ENCODE measurements at regions not wholly inside any gene's neighbourhood (a gene's known extent, or its start where the extent isn't known, plus 50 kb on each side); places are given as distances from the start of the nearest gene placed in this dataset.

DNA sequence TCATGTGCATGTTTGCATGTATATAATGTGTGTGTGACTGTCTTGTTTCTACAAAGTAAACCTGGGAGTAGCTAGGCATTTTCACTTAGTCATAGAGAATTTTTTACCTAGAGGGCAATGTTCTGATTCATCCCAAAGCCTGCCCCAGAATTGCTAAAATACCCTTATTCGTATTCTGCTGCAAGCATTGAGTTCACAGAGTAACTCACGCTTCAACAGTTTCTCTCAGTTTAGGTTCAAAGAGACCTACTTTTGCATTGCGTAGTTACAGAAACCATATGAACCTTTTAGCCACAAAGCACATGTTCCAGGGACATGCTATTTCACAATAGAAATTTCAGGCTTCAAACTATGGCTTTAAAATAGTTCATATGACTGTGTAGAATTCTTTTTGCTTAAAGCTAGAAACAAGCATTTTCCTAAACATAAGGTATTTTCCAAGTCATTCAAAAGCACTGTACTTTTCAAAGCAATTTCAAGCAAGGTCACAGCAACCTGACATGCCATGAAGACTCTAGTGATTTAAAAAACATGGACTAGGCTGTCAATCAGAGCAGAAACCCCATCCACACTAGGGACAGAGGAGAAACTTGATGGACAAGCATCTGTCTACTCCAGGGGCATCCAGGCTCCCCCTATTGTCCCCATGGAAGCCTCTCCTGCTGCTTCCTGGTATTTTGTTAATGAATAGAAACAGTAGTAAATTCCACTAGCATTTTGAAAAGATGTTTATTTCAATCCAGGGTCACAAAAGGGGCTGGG lies 81.5 kb upstream of the MAPK10 start:
- no peaks in the 10 kb centered on the region for H3K79me2 ChIP-seq (ENCODE audit: control insufficient read depth, insufficient read depth, low read length)
- BruUV-seq (replicated peaks) = no TSS peak
- no peak overlapping the region for H3K4me3 ChIP-seq
- ChIA-PET POLR2A (interaction anchor here (0.6 kb wide), 1 partner anchor 26 kb away, joined by 3 read pairs; no protein-coding TSS in a partner anchor), CTCF (ENCODE audit: low intra/inter-chr PET ratio) (no interaction called here)
- no peak overlapping the region for H2AFZ ChIP-seq (ENCODE audit: low read depth, low read length)
- FAIRE-seq (no peak), DNase-seq (ENCODE audit: extremely low read depth in 1 of 4, low spot score in 3 of 4) (no peak), ATAC-seq (no peak)
- no peaks in the 10 kb centered on the region for H3K27me3 ChIP-seq (ENCODE audit: control insufficient read depth in 2 of 2, insufficient read depth in 2 of 2, low read length in 2 of 2)
- H3K9ac ChIP-seq (ENCODE audit: insufficient read depth in 1 of 2, low read depth in 2 of 2, low read length in 2 of 2) = no peak overlapping the region
- H3K9me3 ChIP-seq (replicated peaks; ENCODE audit: control insufficient read depth, insufficient read depth, low read depth, low read length) = no peaks in the 10 kb centered on the region
- no peak overlapping the region for H3K4me2 ChIP-seq (ENCODE audit: insufficient read depth, low read length)
- no peaks in the 10 kb centered on the region for H4K20me1 ChIP-seq (replicated peaks; ENCODE audit: control insufficient read depth, insufficient read depth, low read length)
- no peak overlapping the region for H3K27ac ChIP-seq (ENCODE audit: extremely low read depth, low read depth, low read length)
- no peak for TF ChIP-seq MAFF (IDR thresholded peaks at IDR 0.05; ENCODE audit: low read length)
- TF ChIP-seq, protein P1, sequence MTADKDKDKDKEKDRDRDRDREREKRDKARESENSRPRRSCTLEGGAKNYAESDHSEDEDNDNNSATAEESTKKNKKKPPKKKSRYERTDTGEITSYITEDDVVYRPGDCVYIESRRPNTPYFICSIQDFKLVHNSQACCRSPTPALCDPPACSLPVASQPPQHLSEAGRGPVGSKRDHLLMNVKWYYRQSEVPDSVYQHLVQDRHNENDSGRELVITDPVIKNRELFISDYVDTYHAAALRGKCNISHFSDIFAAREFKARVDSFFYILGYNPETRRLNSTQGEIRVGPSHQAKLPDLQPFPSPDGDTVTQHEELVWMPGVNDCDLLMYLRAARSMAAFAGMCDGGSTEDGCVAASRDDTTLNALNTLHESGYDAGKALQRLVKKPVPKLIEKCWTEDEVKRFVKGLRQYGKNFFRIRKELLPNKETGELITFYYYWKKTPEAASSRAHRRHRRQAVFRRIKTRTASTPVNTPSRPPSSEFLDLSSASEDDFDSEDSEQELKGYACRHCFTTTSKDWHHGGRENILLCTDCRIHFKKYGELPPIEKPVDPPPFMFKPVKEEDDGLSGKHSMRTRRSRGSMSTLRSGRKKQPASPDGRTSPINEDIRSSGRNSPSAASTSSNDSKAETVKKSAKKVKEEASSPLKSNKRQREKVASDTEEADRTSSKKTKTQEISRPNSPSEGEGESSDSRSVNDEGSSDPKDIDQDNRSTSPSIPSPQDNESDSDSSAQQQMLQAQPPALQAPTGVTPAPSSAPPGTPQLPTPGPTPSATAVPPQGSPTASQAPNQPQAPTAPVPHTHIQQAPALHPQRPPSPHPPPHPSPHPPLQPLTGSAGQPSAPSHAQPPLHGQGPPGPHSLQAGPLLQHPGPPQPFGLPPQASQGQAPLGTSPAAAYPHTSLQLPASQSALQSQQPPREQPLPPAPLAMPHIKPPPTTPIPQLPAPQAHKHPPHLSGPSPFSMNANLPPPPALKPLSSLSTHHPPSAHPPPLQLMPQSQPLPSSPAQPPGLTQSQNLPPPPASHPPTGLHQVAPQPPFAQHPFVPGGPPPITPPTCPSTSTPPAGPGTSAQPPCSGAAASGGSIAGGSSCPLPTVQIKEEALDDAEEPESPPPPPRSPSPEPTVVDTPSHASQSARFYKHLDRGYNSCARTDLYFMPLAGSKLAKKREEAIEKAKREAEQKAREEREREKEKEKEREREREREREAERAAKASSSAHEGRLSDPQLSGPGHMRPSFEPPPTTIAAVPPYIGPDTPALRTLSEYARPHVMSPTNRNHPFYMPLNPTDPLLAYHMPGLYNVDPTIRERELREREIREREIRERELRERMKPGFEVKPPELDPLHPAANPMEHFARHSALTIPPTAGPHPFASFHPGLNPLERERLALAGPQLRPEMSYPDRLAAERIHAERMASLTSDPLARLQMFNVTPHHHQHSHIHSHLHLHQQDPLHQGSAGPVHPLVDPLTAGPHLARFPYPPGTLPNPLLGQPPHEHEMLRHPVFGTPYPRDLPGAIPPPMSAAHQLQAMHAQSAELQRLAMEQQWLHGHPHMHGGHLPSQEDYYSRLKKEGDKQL (CRISPR knock-in tag; IDR thresholded peaks at IDR 0.05; ENCODE audit: borderline replicate concordance) = no peak
- TF ChIP-seq KDM5B (IDR thresholded peaks at IDR 0.05; ENCODE audit: insufficient replicate concordance, low read depth, low read length) = no peak
- TF ChIP-seq PATZ1 (CRISPR knock-in tag; IDR thresholded peaks at IDR 0.05; ENCODE audit: borderline replicate concordance) = no peak
- no peaks in the 10 kb centered on the region for H3K4me1 ChIP-seq (replicated peaks in 1 of 2; ENCODE audit: control insufficient read depth in 2 of 2, insufficient read depth in 2 of 2, low read length in 2 of 2)
- 0% methylated on average over 3 of the region's 3 CpGs for WGBS (ENCODE audit: insufficient coverage, low coverage, missing lambda C conversion rate)
- H3K9me1 ChIP-seq (ENCODE audit: control insufficient read depth, insufficient read depth, low read length) = no peaks in the 10 kb centered on the region
- no peaks in the 10 kb centered on the region for H3K36me3 ChIP-seq (ENCODE audit: control insufficient read depth, insufficient read depth, low read length)
- intact Hi-C loops (cut with micrococcal nuclease) (no loop called here), in situ Hi-C loops (cut with MboI) (no loop called here)

Data from K562 (cell line).